Left hindlimb (tissue), 1 donor: ENCODE measurements at regions not wholly inside any gene's neighbourhood (a gene's known extent, or its start where the extent isn't known, plus 50 kb on each side); places are given as distances from the start of the nearest gene placed in this dataset.
"Not testable (repeated sequence)": the region's sequence is repeated elsewhere in the genome, so short reads cannot be mapped to it uniquely, and the experiment has no call there.

Source experiments
- DNase-seq: peaks from one replicate; pipeline ENCODE4 v3.0.0-alpha.2; 2018

GRCh38 chr2:138066139-138066806, 102.0 kb downstream of the HNMT start:
- no peak for DNase-seq

- DNase-seq: no peak
These were observed 102.6 kb downstream of the HNMT start for GRCh38 chr2:138066841-138067240.

GRCh38 chr2:138068669-138069068, 104.4 kb downstream of the HNMT start:
- DNase-seq: not testable (repeated sequence)

- not testable (repeated sequence) for DNase-seq
These were observed 106.9 kb downstream of the HNMT start for GRCh38 chr2:138071042-138071719.

GRCh38 chr2:138071720-138072719, 107.7 kb downstream of the HNMT start:
- DNase-seq: no peak

- no peak for DNase-seq
These were observed 113.9 kb downstream of the HNMT start for GRCh38 chr2:138078153-138078552.

- no peak for DNase-seq
These were observed 115.7 kb downstream of the HNMT start for GRCh38 chr2:138079976-138080375.

- no peak for DNase-seq
These were observed 117.2 kb downstream of the HNMT start for GRCh38 chr2:138081225-138082073.

- no peak for DNase-seq
These were observed 119.9 kb downstream of the HNMT start for GRCh38 chr2:138084206-138084605.

GRCh38 chr2:138085441-138085840, 121.2 kb downstream of the HNMT start:
- not testable (repeated sequence) for DNase-seq

- no peak for DNase-seq
These were observed 122.3 kb downstream of the HNMT start for GRCh38 chr2:138086576-138086975.

GRCh38 chr2:138087751-138088593, 123.7 kb downstream of the HNMT start:
- no peak for DNase-seq

- no peak for DNase-seq
These were observed 126.1 kb downstream of the HNMT start for GRCh38 chr2:138090330-138090729.

- DNase-seq: no peak
These were observed 129.2 kb downstream of the HNMT start for GRCh38 chr2:138093455-138093854.

- no peak for DNase-seq
These were observed 129.8 kb downstream of the HNMT start for GRCh38 chr2:138094031-138094430.

- no peak for DNase-seq
These were observed 131.1 kb downstream of the HNMT start for GRCh38 chr2:138095336-138095735.

GRCh38 chr2:138099288-138099687, 135.0 kb downstream of the HNMT start:
- DNase-seq: not testable (repeated sequence)

- no peak for DNase-seq
These were observed 137.4 kb downstream of the HNMT start for GRCh38 chr2:138101718-138102117.

- DNase-seq: no peak
These were observed 138.4 kb downstream of the HNMT start for GRCh38 chr2:138102664-138103063.

GRCh38 chr2:138103156-138103555, 138.9 kb downstream of the HNMT start:
- no peak for DNase-seq

- DNase-seq: no peak
These were observed 139.8 kb downstream of the HNMT start for GRCh38 chr2:138104071-138104470.
